NOMO-1 treated with dmso at 0.1 percent for 144 hours (cell line): ENCODE measurements at regions not wholly inside any gene's neighbourhood (a gene's known extent, or its start where the extent isn't known, plus 50 kb on each side); places are given as distances from the start of the nearest gene placed in this dataset.

Experiments
- DNase-seq: peaks from one replicate; lab custom pipeline; 2025; ENCODE audit not compliant: unreplicated experiment; lab: John Stamatoyannopoulos, UW

GRCh38 chr1:34686531-34686930 is 68.3 kb upstream of the GJB5 start:
- DNase-seq: no peak

GRCh38 chr1:34688006-34688741 is 66.7 kb upstream of the GJB5 start:
- DNase-seq: no peak

GRCh38 chr1:34690269-34690668 is 64.6 kb upstream of the GJB5 start:
- DNase-seq: no peak

GRCh38 chr1:34693081-34693480 is 61.8 kb upstream of the GJB5 start:
- no peak for DNase-seq

- no peak for DNase-seq
Measured at GRCh38 chr1:34694383-34694782, 60.5 kb upstream of the GJB5 start.

GRCh38 chr1:34695580-34695979 is 59.3 kb upstream of the GJB5 start:
- DNase-seq: no peak

GRCh38 chr1:34696230-34696629 is 58.6 kb upstream of the GJB5 start:
- DNase-seq: no peak

- DNase-seq: no peak
Measured at GRCh38 chr1:34696981-34697380, 57.9 kb upstream of the GJB5 start.

- DNase-seq: no peak
Measured at GRCh38 chr1:34697818-34698217, 57.0 kb upstream of the GJB5 start.

GRCh38 chr1:34701326-34702060 is 53.4 kb upstream of the GJB5 start:
- DNase-seq: no peak
